HepG2 (cell line): ENCODE measurements at regions not wholly inside any gene's neighbourhood (a gene's known extent, or its start where the extent isn't known, plus 50 kb on each side); places are given as distances from the start of the nearest gene placed in this dataset.

Experiments used
- ATAC-seq: fragments of 200-7000 bp; cut with Tn5 transposase; 3 replicates; pipeline ENCODE4 v1.9.1; 2020; ENCODE audit warnings: mild to moderate bottlenecking, moderate library complexity
- BruUV-seq: library from RNA; stranded (reverse); fragments of 400-500 nt; replicated peaks from 2 replicates; lab custom pipeline; 2021; lab: Mats Ljungman, UMichigan
- CTCF ChIA-PET: fragments of 300-600 bp; formaldehyde crosslinking; extraction: SDS; loops from one replicate; lab custom pipeline; 2021; ENCODE audit warnings: low total read pairs, inconsistent platforms, low intra/inter-chr PET ratio; lab: Yijun Ruan, JAX
- POLR2A ChIA-PET: fragments of 350-600 bp; sonication (Branson Sonifier 250); formaldehyde crosslinking; loops from one replicate; lab custom pipeline; 2020; ENCODE audit warnings: antibody characterized with exemption, inconsistent platforms; lab: Yijun Ruan, JAX
- DNase-seq: peaks from one replicate; pipeline ENCODE4 v3.0.0-alpha.2; 2015; ENCODE audit warnings: low spot score
- FAIRE-seq: peaks from 3 replicates; lab custom pipeline; 2011; peaks lifted over from hg19 to GRCh38; lab: Jason Lieb, UNC
- H2AFZ ChIP-seq: one replicate; pipeline ENCODE4 v1.6.1; 2011; ENCODE audit warnings: low read length, inconsistent platforms
- H3K27ac ChIP-seq: fragments of 300-600 bp; 3 replicates; pipeline ENCODE4 v1.8.0; 2011; ENCODE audit warnings: mixed run types, mild to moderate bottlenecking, mixed read lengths, low read length, inconsistent platforms; ENCODE audit not compliant: insufficient read depth; ENCODE audit errors: extremely low read length
- H3K27me3 ChIP-seq, 2 experiments: fragments of 200-600 bp in 1 of 2; 2 replicates in 1 of 2; 3 replicates in 1 of 2; pipeline versions ENCODE4 v1.6.0 to v1.8.0; 2011; ENCODE audit warnings: low read length in 2 of 2, mild to moderate bottlenecking in 2 of 2, moderate library complexity in 2 of 2, inconsistent platforms in 1 of 2; ENCODE audit not compliant: insufficient read depth in 2 of 2, control insufficient read depth in 1 of 2
- H3K36me3 ChIP-seq, 2 experiments: fragments of 200-600 bp in 1 of 2; replicated peaks in 1 of 2; 2 replicates in 1 of 2; 3 replicates in 1 of 2; pipeline versions ENCODE4 v1.5.1 to v1.8.0; 2011; ENCODE audit warnings: low read length in 2 of 2, inconsistent platforms in 1 of 2; ENCODE audit not compliant: insufficient read depth in 2 of 2, control insufficient read depth in 1 of 2
- H3K4me1 ChIP-seq: 2 replicates; pipeline ENCODE4 v1.5.1; 2012; ENCODE audit warnings: low read length, inconsistent platforms; ENCODE audit not compliant: insufficient read depth
- H3K4me2 ChIP-seq: 2 replicates; pipeline ENCODE4 v1.6.0; 2011; ENCODE audit warnings: low read depth, low read length, inconsistent platforms
- H3K4me3 ChIP-seq, 3 experiments: fragments of 200-600 bp in 1 of 3; sonication (generic), shearing (Covaris generic) in 1 of 3; replicated peaks in 1 of 3; 2 replicates each; pipeline ENCODE4 v1.5.1; 2011 to 2016; ENCODE audit warnings: low read length in 3 of 3, inconsistent platforms in 2 of 3, low read depth in 2 of 3, mild to moderate bottlenecking in 2 of 3, control low read depth in 1 of 3, mixed read lengths in 1 of 3; ENCODE audit not compliant: insufficient read depth in 1 of 3
- H3K79me2 ChIP-seq: one replicate; pipeline ENCODE4 v1.6.1; 2011; ENCODE audit warnings: low read length, inconsistent platforms; ENCODE audit not compliant: insufficient read depth
- H3K9ac ChIP-seq: 2 replicates; pipeline ENCODE4 v1.6.0; 2011; ENCODE audit warnings: mild to moderate bottlenecking, low read depth, low read length, inconsistent platforms; ENCODE audit not compliant: insufficient read depth
- H3K9me3 ChIP-seq: 2 replicates; pipeline ENCODE4 v1.5.1; 2012; ENCODE audit warnings: mild to moderate bottlenecking, low read length
- H4K20me1 ChIP-seq: 2 replicates; pipeline ENCODE4 v1.6.0; 2011; ENCODE audit warnings: inconsistent platforms, mild to moderate bottlenecking, low read length, moderate library complexity; ENCODE audit not compliant: insufficient read depth
- CSRNP1 ChIP-seq: sonication (generic); formaldehyde crosslinking; IDR thresholded peaks from 2 replicates; pipeline ENCODE4 v1.8.1; 2023; ENCODE audit warnings: mild to moderate bottlenecking, missing genetic modification reagents
- FOXK2 ChIP-seq: fragments of 450-650 bp; IDR thresholded peaks from 2 replicates; pipeline ENCODE4 v1.6.1; 2016
- PAX8 ChIP-seq: sonication (generic); formaldehyde crosslinking; IDR thresholded peaks from 2 replicates; pipeline ENCODE4 v1.8.0; 2022; ENCODE audit warnings: mild to moderate bottlenecking, missing genetic modification reagents, borderline replicate concordance
- PRDM4 ChIP-seq: sonication (generic); formaldehyde crosslinking; IDR thresholded peaks from 2 replicates; pipeline ENCODE4 v1.9.0; 2021; ENCODE audit warnings: missing genetic modification reagents, borderline replicate concordance
- SMYD3 ChIP-seq: sonication (generic); formaldehyde crosslinking; IDR thresholded peaks from 2 replicates; pipeline ENCODE4 v1.8.1; 2023; ENCODE audit warnings: mild to moderate bottlenecking, missing genetic modification reagents
- TRIM24 ChIP-seq: sonication (generic); formaldehyde crosslinking; IDR thresholded peaks from 2 replicates; pipeline ENCODE4 v1.8.0; 2022; ENCODE audit warnings: mild to moderate bottlenecking, missing genetic modification reagents
- UBTF ChIP-seq: sonication (generic); formaldehyde crosslinking; IDR thresholded peaks from 2 replicates; pipeline ENCODE4 v1.4.0; 2020; ENCODE audit warnings: mild to moderate bottlenecking, missing genetic modification reagents
- ZIK1 ChIP-seq: sonication (generic); formaldehyde crosslinking; IDR thresholded peaks from 2 replicates; pipeline ENCODE4 v1.5.0; 2020; ENCODE audit warnings: mild to moderate bottlenecking, low read depth, missing genetic modification reagents, borderline replicate concordance
- ZNF383 ChIP-seq: sonication (generic); formaldehyde crosslinking; IDR thresholded peaks from 2 replicates; pipeline ENCODE4 v1.4.0; 2020; ENCODE audit warnings: missing genetic modification reagents, mild to moderate bottlenecking, borderline replicate concordance
- ZNF430 ChIP-seq: sonication (generic); formaldehyde crosslinking; IDR thresholded peaks from 2 replicates; pipeline ENCODE4 v1.9.0; 2021; ENCODE audit warnings: mild to moderate bottlenecking, missing genetic modification reagents
- ZNF547 ChIP-seq: sonication (generic); formaldehyde crosslinking; IDR thresholded peaks from 2 replicates; pipeline ENCODE4 v1.5.1; 2020; ENCODE audit warnings: mild to moderate bottlenecking, missing genetic modification reagents
- ZNF563 ChIP-seq: sonication (generic); formaldehyde crosslinking; IDR thresholded peaks from 2 replicates; pipeline ENCODE4 v1.8.0; 2022; ENCODE audit warnings: mild to moderate bottlenecking, moderate library complexity, missing genetic modification reagents
- ZNF567 ChIP-seq: sonication (generic); formaldehyde crosslinking; IDR thresholded peaks from 2 replicates; pipeline ENCODE4 v1.8.1; 2023; ENCODE audit warnings: mild to moderate bottlenecking, missing genetic modification reagents, borderline replicate concordance
- ZNF615 ChIP-seq: sonication (generic); formaldehyde crosslinking; IDR thresholded peaks from 2 replicates; pipeline ENCODE4 v1.5.0; 2020; ENCODE audit warnings: mild to moderate bottlenecking, missing genetic modification reagents, borderline replicate concordance
- WGBS: methylation state at CpG from one replicate; pipeline ENCODE4 v1.1.6; 2017; ENCODE audit warnings: low lambda C conversion rate; 5-methylcytosine and 5-hydroxymethylcytosine counted together
- in situ Hi-C: cut with HindIII; loops from 2 replicates; pipeline ENCODE4 v1.10.0; 2017; ENCODE audit warnings: low pct_unique_long_range_greater_than_20kb; ENCODE audit not compliant: extremely low pct_ligation_motif_present
- intact Hi-C: fragments of 100-400 bp; cut with micrococcal nuclease; formaldehyde crosslinking; loops from one replicate; pipeline ENCODE4 v1.10.0; 2022; ENCODE audit not compliant: unreplicated experiment

GRCh38 chr9:20023210-20023905 lies 234.5 kb upstream of the SLC24A2 start:
- Histone ChIP-seq H3K27me3 (no peaks in the 10 kb centered on the region), H3K27ac (no peak overlapping the region), H3K4me2 (no peak overlapping the region), H3K4me3 (no peak overlapping the region), H2AFZ (no peak overlapping the region), H3K36me3 (no peaks in the 10 kb centered on the region), H4K20me1 (no peaks in the 10 kb centered on the region), H3K9me3 (no peaks in the 10 kb centered on the region), H3K79me2 (no peaks in the 10 kb centered on the region), H3K9ac (no peak overlapping the region), H3K4me1 (no peaks in the 10 kb centered on the region)
- FAIRE-seq (no peak), DNase-seq (no peak), ATAC-seq (no peak)
- ChIA-PET CTCF (no interaction called here), POLR2A (no interaction called here)
- TF ChIP-seq UBTF (CRISPR knock-in tag) = no peak
- TF ChIP-seq PAX8 = no peak
- no peak for TF ChIP-seq ZNF547 (CRISPR knock-in tag)
- TF ChIP-seq CSRNP1 (CRISPR knock-in tag) = no peak
- TF ChIP-seq ZNF615 = no peak
- TF ChIP-seq ZNF383 (CRISPR knock-in tag) = no peak
- no peak for TF ChIP-seq FOXK2
- TF ChIP-seq ZNF430 (CRISPR knock-in tag) = no peak
- no peak for TF ChIP-seq ZIK1
- TF ChIP-seq PRDM4 = no peak
- TF ChIP-seq ZNF567 (CRISPR knock-in tag) = no peak
- no peak for TF ChIP-seq TRIM24 (CRISPR knock-in tag)
- no peak for TF ChIP-seq SMYD3 (CRISPR knock-in tag)
- TF ChIP-seq ZNF563 (CRISPR knock-in tag) = no peak
- in situ Hi-C loops = no loop called here
- intact Hi-C loops = no loop called here
- no TSS peak for BruUV-seq
- 0% methylated on average over 1 of the region's 1 CpG for WGBS
